ENCODE measurements at regions not wholly inside any gene's neighbourhood (a gene's known extent, or its start where the extent isn't known, plus 50 kb on each side); places are given as distances from the start of the nearest gene placed in this dataset.

DNA sequence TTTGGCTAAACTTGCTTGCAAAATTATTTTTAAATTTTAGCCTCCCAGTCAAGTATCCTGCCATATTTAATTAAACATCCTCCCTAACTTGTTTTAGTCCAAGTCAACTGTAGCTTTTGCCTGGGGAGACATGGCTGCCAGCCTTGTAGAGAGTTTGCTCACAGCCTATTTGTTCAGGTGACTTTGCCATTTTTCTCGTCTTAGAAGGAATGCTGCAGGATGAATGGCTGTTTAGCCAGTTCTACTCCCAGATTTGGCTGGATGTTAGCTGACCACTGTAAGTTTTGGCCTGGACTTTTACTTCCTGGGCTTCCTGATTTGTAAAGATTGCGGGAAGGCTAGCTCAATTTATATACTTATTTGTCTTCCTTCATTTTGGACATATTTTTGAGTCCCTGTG, 236.4 kb upstream of the SGO1 start (continued):
- no peak for TF ChIP-seq ZNF462 (CRISPR knock-in tag; IDR thresholded peaks at IDR 0.05)

DNA sequence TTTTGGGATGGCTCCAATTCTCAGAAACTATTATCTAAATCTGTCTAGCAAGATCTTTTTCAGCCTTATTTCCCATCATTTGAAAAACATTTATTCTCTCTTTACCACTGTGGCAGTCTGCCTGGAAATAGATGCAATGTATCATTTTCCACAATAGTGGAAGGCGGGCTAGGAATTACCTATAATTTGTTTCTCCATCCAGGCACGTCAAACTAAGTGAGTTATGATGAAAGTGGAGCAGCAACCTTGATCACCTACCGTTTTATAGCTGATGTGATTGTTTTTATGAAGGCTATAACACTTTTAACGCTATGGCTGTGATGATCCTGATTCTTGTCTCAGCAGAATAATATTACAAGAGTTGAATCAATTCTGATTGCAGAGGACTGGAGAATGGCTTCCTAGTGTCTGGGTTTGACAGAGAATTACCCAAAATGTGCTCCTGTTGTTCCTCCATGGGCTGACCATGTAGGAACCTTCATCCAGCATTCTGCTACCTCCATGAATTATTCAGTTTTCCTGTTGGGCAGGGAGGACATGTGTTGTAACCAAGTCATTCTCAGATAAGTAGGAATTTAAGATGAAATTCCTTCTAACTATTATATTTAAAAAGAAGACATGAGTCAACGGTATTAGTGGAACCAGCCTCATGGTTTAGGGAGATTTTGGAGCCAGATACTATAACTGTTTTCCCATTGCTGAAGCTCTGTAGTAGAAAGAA, 231.5 kb upstream of the SGO1 start:
- no peak for TF ChIP-seq EZH2phosphoT487 (IDR thresholded peaks at IDR 0.05; ENCODE audit: unreplicated experiment)
- no peak for TF ChIP-seq CREB1 (CRISPR knock-in tag; IDR thresholded peaks at IDR 0.05; ENCODE audit: low read depth)
- TF ChIP-seq ZNF114 (CRISPR knock-in tag; IDR thresholded peaks at IDR 0.05) = no peak
- no peak for TF ChIP-seq STAT1 (IDR thresholded peaks at IDR 0.05; ENCODE audit: unreplicated experiment)
- no peak overlapping the region for H2AFZ ChIP-seq
- H3K9me3 Mint-ChIP-seq = no peaks in the 10 kb centered on the region

More for the DNA sequence above, 231.5 kb upstream of the SGO1 start:
- Histone ChIP-seq H3K4me1 (ENCODE audit: insufficient read depth) (no peaks in the 10 kb centered on the region), H3K9me2 (ENCODE audit: insufficient read depth) (0 out of 2 replicates have a peak, but pooled peaks cover 3% of the 10 kb centered on the region), H3K4me2 (no peak overlapping the region), H4K20me1 (replicated peaks; ENCODE audit: insufficient read depth) (no peaks in the 10 kb centered on the region), H3K36me3 (ENCODE audit: insufficient read depth) (no peaks in the 10 kb centered on the region), H3K79me2 (replicated peaks; ENCODE audit: insufficient read depth) (no peaks in the 10 kb centered on the region), H3K27ac (ENCODE audit: low read depth) (no peak overlapping the region), H3K27me3 (ENCODE audit: insufficient read depth) (no peaks in the 10 kb centered on the region), H3F3A (replicated peaks; ENCODE audit: low read depth) (no peaks in the 10 kb centered on the region), H3K4me3 (no peak overlapping the region)
- DNase-seq (ENCODE audit: low spot score) (no peak), ATAC-seq (no peak)
- Mint-ChIP-seq H3K27ac (no peak overlapping the region), H3K27me3 (ENCODE audit: insufficient read depth, low read depth, poor library complexity) (no peaks in the 10 kb centered on the region), H3K4me3 (no peak overlapping the region), H3K4me1 (no peaks in the 10 kb centered on the region), H3K36me3 (ENCODE audit: low read depth) (no peaks in the 10 kb centered on the region)
